OCI-LY1 (cell line): ENCODE measurements at regions not wholly inside any gene's neighbourhood (a gene's known extent, or its start where the extent isn't known, plus 50 kb on each side); places are given as distances from the start of the nearest gene placed in this dataset.

ENCODE experiments used
- H2AFZ ChIP-seq: fragments of 200-600 bp; sonication (generic), shearing (Covaris generic); 2 replicates; pipeline ENCODE4 v1.6.0; 2014; ENCODE audit warnings: antibody characterized with exemption, mild to moderate bottlenecking, low read length
- H3F3A ChIP-seq: fragments of 200-600 bp; sonication (generic), shearing (Covaris generic); 2 replicates; pipeline ENCODE4 v1.6.0; 2014; ENCODE audit warnings: mild to moderate bottlenecking, antibody characterized with exemption, low read length, moderate library complexity; ENCODE audit not compliant: insufficient read depth
- H3K27ac ChIP-seq: fragments of 200-600 bp; sonication (generic); 2 replicates; pipeline ENCODE4 v1.5.1; 2014; ENCODE audit warnings: low read length, mixed run types, mild to moderate bottlenecking, low read depth; ENCODE audit not compliant: poor library complexity, severe bottlenecking
- H3K27me3 ChIP-seq: fragments of 200-600 bp; sonication (generic); 2 replicates; pipeline ENCODE4 v1.6.0; 2014; ENCODE audit warnings: antibody characterized with exemption, mild to moderate bottlenecking, low read length, moderate library complexity; ENCODE audit not compliant: insufficient read depth
- H3K36me3 ChIP-seq: fragments of 200-600 bp; sonication (generic); 2 replicates; pipeline ENCODE4 v1.6.1; 2014; ENCODE audit warnings: mild to moderate bottlenecking, antibody characterized with exemption, low read length, moderate library complexity, mixed read lengths; ENCODE audit not compliant: insufficient read depth
- H3K4me1 ChIP-seq: fragments of 200-600 bp; sonication (generic); 2 replicates; pipeline ENCODE4 v1.5.1; 2014; ENCODE audit warnings: mild to moderate bottlenecking, low read length, moderate library complexity; ENCODE audit not compliant: insufficient read depth, severe bottlenecking
- H3K4me2 ChIP-seq: fragments of 200-600 bp; sonication (generic), shearing (Covaris generic); 2 replicates; pipeline ENCODE4 v1.6.1; 2014; ENCODE audit warnings: low read length
- H3K4me3 ChIP-seq: fragments of 200-600 bp; sonication (generic); 2 replicates; pipeline ENCODE4 v1.5.1; 2014; ENCODE audit warnings: low read length, low read depth, mild to moderate bottlenecking, mixed read lengths; ENCODE audit not compliant: poor library complexity, severe bottlenecking
- H3K79me2 ChIP-seq: fragments of 200-600 bp; shearing (Covaris generic); 2 replicates; pipeline ENCODE4 v1.6.1; 2016; ENCODE audit warnings: mixed run types, low read length, mixed read lengths; ENCODE audit not compliant: insufficient read depth
- H3K9ac ChIP-seq: fragments of 200-600 bp; sonication (generic), shearing (Covaris generic); 2 replicates; pipeline ENCODE4 v1.6.1; 2014; ENCODE audit warnings: mild to moderate bottlenecking, low read length, mixed read lengths
- H3K9me2 ChIP-seq: fragments of 200-600 bp; sonication (generic), shearing (Covaris generic); 2 replicates; pipeline ENCODE4 v1.6.1; 2014; ENCODE audit warnings: low read depth, mild to moderate bottlenecking, low read length, mixed read lengths
- H3K9me3 ChIP-seq: fragments of 200-600 bp; shearing (Covaris generic); 2 replicates; pipeline ENCODE4 v1.6.1; 2014; ENCODE audit warnings: low read length, mixed read lengths
- H4K20me1 ChIP-seq: fragments of 200-600 bp; sonication (generic), shearing (Covaris generic); 2 replicates; pipeline ENCODE4 v1.6.0; 2016; ENCODE audit warnings: mild to moderate bottlenecking, low read length; ENCODE audit not compliant: insufficient read depth
- EZH2 ChIP-seq: fragments of 200-600 bp; sonication (generic), shearing (Covaris generic); IDR thresholded peaks from 2 replicates; pipeline ENCODE4 v1.8.0; 2017; ENCODE audit warnings: borderline replicate concordance, mixed run types, mild to moderate bottlenecking, antibody characterized with exemption, low read length, moderate library complexity, mixed read lengths
- TF ChIP-seq, protein P1 (sequence below): fragments of 200-600 bp; sonication (generic), shearing (Covaris generic); IDR thresholded peaks from 2 replicates; pipeline ENCODE4 v1.5.1; 2017; ENCODE audit warnings: mild to moderate bottlenecking, antibody characterized with exemption, low read length, moderate library complexity, mixed read lengths

DNA sequence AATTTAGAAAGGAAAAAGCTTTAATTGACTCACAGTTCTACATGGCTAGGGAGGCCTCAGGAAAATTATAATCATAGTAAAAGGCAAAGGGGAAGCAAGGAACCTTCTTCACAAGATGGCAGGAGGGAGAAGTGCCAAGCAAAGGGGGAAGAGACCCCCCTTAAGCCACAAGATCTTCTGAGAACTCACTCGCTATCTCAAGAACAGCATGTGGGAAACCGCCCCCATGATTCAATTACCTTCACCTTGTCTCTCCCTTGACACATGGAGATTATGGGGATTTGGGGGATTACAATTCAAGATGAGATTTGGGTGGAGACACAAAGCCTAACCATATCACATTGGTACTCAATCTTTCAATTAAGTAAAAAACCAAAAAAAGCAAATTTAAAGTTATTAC, 1778.7 kb upstream of the MIR17HG start:
- Histone ChIP-seq H3K36me3 (no peaks in the 10 kb centered on the region), H3K79me2 (no peaks in the 10 kb centered on the region), H3F3A (no peaks in the 10 kb centered on the region), H3K4me2 (no peak overlapping the region), H3K27me3 (no peaks in the 10 kb centered on the region), H3K9ac (no peak overlapping the region), H3K9me2 (no peaks in the 10 kb centered on the region), H3K27ac (no peak overlapping the region), H3K4me3 (no peak overlapping the region), H3K9me3 (no peaks in the 10 kb centered on the region), H2AFZ (no peak overlapping the region), H4K20me1 (no peaks in the 10 kb centered on the region), H3K4me1 (no peaks in the 10 kb centered on the region)
- TF ChIP-seq EZH2 = no peak
- TF ChIP-seq, protein P1, sequence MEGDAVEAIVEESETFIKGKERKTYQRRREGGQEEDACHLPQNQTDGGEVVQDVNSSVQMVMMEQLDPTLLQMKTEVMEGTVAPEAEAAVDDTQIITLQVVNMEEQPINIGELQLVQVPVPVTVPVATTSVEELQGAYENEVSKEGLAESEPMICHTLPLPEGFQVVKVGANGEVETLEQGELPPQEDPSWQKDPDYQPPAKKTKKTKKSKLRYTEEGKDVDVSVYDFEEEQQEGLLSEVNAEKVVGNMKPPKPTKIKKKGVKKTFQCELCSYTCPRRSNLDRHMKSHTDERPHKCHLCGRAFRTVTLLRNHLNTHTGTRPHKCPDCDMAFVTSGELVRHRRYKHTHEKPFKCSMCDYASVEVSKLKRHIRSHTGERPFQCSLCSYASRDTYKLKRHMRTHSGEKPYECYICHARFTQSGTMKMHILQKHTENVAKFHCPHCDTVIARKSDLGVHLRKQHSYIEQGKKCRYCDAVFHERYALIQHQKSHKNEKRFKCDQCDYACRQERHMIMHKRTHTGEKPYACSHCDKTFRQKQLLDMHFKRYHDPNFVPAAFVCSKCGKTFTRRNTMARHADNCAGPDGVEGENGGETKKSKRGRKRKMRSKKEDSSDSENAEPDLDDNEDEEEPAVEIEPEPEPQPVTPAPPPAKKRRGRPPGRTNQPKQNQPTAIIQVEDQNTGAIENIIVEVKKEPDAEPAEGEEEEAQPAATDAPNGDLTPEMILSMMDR = no peak

DNA sequence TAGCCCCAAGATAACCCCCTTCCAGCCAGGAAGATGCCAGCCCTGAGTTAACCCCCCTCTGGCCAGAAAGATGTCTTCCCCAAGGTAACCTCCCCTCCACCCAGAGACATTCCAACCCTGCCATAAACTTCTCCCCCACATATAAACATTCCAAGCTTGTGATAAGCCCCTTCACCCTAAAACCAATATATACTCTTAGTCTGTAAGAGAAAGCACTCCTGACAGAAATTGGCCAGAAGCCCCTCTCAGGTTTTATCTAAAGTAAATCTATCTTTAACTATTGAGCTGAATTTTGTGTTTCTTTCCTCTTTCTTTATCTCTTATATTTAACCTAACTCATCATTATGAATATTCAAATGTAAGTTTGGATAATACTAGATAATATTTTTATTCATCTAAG, 1775.8 kb upstream of the MIR17HG start:
- Histone ChIP-seq H3K4me3 (no peak overlapping the region), H3K27me3 (no peaks in the 10 kb centered on the region), H3K9me2 (no peaks in the 10 kb centered on the region), H3K27ac (no peak overlapping the region), H3K9ac (no peak overlapping the region), H4K20me1 (no peaks in the 10 kb centered on the region), H3K79me2 (no peaks in the 10 kb centered on the region), H3F3A (no peaks in the 10 kb centered on the region), H3K36me3 (no peaks in the 10 kb centered on the region), H3K4me2 (no peak overlapping the region), H3K4me1 (no peaks in the 10 kb centered on the region), H3K9me3 (no peaks in the 10 kb centered on the region), H2AFZ (no peak overlapping the region)
- TF ChIP-seq, protein P1 = no peak
- TF ChIP-seq EZH2 = no peak

DNA sequence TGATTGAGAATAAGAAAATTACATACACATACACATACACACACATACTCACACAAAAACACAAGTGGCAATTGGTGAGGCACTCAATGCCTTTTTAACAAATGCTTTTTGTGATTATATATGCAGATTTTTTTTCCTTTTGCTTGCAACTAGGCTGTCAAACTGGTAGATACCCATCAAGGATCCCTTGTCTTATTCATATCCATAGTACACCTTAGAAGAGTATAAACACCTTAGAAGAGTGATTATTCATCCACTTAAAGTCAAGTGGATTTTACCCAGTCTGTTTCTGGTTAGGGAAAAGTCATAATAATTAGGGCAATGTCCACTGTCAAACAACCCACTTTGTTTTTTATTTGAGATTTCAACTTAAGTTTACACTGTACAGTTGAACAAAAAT, 1773.4 kb upstream of the MIR17HG start:
- no peaks in the 10 kb centered on the region for H3K4me1 ChIP-seq
- H3K79me2 ChIP-seq = no peaks in the 10 kb centered on the region
- no peak overlapping the region for H2AFZ ChIP-seq
- no peak for TF ChIP-seq EZH2
- TF ChIP-seq, protein P1 = no peak
- H3K9me2 ChIP-seq = no peaks in the 10 kb centered on the region
- no peaks in the 10 kb centered on the region for H4K20me1 ChIP-seq
- H3K4me2 ChIP-seq = no peak overlapping the region
- no peak overlapping the region for H3K4me3 ChIP-seq
- no peaks in the 10 kb centered on the region for H3K9me3 ChIP-seq
- no peaks in the 10 kb centered on the region for H3K36me3 ChIP-seq
- no peaks in the 10 kb centered on the region for H3F3A ChIP-seq
- no peaks in the 10 kb centered on the region for H3K27me3 ChIP-seq
- no peak overlapping the region for H3K9ac ChIP-seq
- H3K27ac ChIP-seq = no peak overlapping the region
